WTC11 (cell line): ENCODE measurements at regions not wholly inside any gene's neighbourhood (a gene's known extent, or its start where the extent isn't known, plus 50 kb on each side); places are given as distances from the start of the nearest gene placed in this dataset.

Experiments used
- CBFB ChIP-seq: sonication (generic); formaldehyde crosslinking; IDR thresholded peaks from 2 replicates; pipeline ENCODE4 v1.8.1; 2022; ENCODE audit warnings: mild to moderate bottlenecking, low read depth, missing genetic modification reagents
- ESRRA ChIP-seq: sonication (generic); formaldehyde crosslinking; IDR thresholded peaks from 2 replicates; pipeline ENCODE4 v1.8.1; 2022; ENCODE audit warnings: mild to moderate bottlenecking, missing genetic modification reagents, borderline replicate concordance
- ZBTB21 ChIP-seq: sonication (generic); formaldehyde crosslinking; IDR thresholded peaks from 2 replicates; pipeline ENCODE4 v1.8.1; 2023; ENCODE audit warnings: mild to moderate bottlenecking, missing genetic modification reagents, borderline replicate concordance
- TF ChIP-seq, protein P1 (sequence below): fragments of 200-600 bp; IDR thresholded peaks from 2 replicates; pipeline ENCODE4 v1.8.0; 2022; ENCODE audit warnings: antibody characterized with exemption

DNA sequence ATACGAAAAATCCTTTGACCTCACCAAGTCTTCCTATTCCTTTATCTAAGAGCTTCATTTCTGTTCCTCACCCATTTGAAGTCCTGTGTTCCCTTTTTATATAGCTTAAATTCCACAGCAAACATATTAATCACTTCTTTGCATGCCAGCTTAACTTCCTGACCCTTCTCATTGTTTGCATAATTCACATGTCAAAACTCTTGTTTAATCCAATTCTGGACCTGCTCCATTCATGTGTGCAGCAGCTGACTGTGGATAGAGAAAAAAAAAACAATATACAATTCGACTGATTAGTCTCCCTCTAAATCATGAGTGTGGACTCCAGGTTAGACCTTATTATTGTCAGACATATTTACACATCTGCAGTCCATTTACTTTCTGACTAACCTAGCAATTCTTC lies 991.2 kb upstream of the TENM4 start:
- TF ChIP-seq ZBTB21 (CRISPR knock-in tag) (no peak), ESRRA (CRISPR knock-in tag) (no peak), CBFB (CRISPR knock-in tag) (no peak)
- TF ChIP-seq, protein P1, sequence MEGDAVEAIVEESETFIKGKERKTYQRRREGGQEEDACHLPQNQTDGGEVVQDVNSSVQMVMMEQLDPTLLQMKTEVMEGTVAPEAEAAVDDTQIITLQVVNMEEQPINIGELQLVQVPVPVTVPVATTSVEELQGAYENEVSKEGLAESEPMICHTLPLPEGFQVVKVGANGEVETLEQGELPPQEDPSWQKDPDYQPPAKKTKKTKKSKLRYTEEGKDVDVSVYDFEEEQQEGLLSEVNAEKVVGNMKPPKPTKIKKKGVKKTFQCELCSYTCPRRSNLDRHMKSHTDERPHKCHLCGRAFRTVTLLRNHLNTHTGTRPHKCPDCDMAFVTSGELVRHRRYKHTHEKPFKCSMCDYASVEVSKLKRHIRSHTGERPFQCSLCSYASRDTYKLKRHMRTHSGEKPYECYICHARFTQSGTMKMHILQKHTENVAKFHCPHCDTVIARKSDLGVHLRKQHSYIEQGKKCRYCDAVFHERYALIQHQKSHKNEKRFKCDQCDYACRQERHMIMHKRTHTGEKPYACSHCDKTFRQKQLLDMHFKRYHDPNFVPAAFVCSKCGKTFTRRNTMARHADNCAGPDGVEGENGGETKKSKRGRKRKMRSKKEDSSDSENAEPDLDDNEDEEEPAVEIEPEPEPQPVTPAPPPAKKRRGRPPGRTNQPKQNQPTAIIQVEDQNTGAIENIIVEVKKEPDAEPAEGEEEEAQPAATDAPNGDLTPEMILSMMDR: no peak
